Left ventricle myocardium superior (tissue), 1 donor: ENCODE measurements at regions not wholly inside any gene's neighbourhood (a gene's known extent, or its start where the extent isn't known, plus 50 kb on each side); places are given as distances from the start of the nearest gene placed in this dataset.
"Not testable (repeated sequence)": the region's sequence is repeated elsewhere in the genome, so short reads cannot be mapped to it uniquely, and the experiment has no call there.

Experiments used
- ATAC-seq: fragments of 200-7000 bp; cut with Tn5 transposase; one replicate; pipeline ENCODE4 v1.9.1; 2020; ENCODE audit warnings: mild to moderate bottlenecking, moderate library complexity
- DNase-seq: peaks from one replicate; pipeline ENCODE4 v3.0.0-alpha.2; 2020
- intact Hi-C: fragments of 100-400 bp; cut with micrococcal nuclease; formaldehyde crosslinking; loops from one replicate; pipeline ENCODE4 v1.11.0; 2022
- donor health status: DM: no; HTN: yes; CAD: no; lungs with severe emphysema.

GRCh38 chr7:92988051-92988450 lies 129.7 kb downstream of the SAMD9 start:
- DNase-seq (no peak), ATAC-seq (no peak)
- intact Hi-C loops, result no loop called here

GRCh38 chr7:92987538-92987937 lies 130.2 kb downstream of the SAMD9 start:
- ATAC-seq, result no peak
- no peak for DNase-seq
- intact Hi-C loops, result no loop called here

GRCh38 chr7:92987095-92987494 lies 130.7 kb downstream of the SAMD9 start:
- DNase-seq (no peak), ATAC-seq (no peak)
- intact Hi-C loops, result no loop called here

GRCh38 chr7:92982928-92983327 lies 134.9 kb downstream of the SAMD9 start:
- DNase-seq, result no peak
- intact Hi-C loops, result no loop called here
- no peak for ATAC-seq

GRCh38 chr7:92976931-92977330 lies 140.6 kb upstream of the CDK6 start:
- ATAC-seq (no peak), DNase-seq (no peak)
- intact Hi-C loops, result loop anchor here (5.0 kb wide), 1 partner anchor 120 kb away; no protein-coding TSS in a partner anchor

GRCh38 chr7:92973974-92974373 lies 137.6 kb upstream of the CDK6 start:
- intact Hi-C loops, result no loop called here
- DNase-seq (no peak), ATAC-seq (no peak)

GRCh38 chr7:92973293-92973731 lies 136.9 kb upstream of the CDK6 start:
- ATAC-seq (no peak), DNase-seq (no peak)
- intact Hi-C loops, result no loop called here

GRCh38 chr7:92972441-92972840 lies 136.1 kb upstream of the CDK6 start:
- intact Hi-C loops, result no loop called here
- DNase-seq (no peak), ATAC-seq (no peak)

GRCh38 chr7:92969061-92969460 lies 132.7 kb upstream of the CDK6 start:
- intact Hi-C loops, result no loop called here
- ATAC-seq, result no peak

GRCh38 chr7:92968502-92968901 lies 132.1 kb upstream of the CDK6 start:
- ATAC-seq (no peak), DNase-seq (no peak)
- intact Hi-C loops, result no loop called here

More at GRCh38 chr7:92969061-92969460, 132.7 kb upstream of the CDK6 start:
- no peak for DNase-seq

GRCh38 chr7:92967238-92967637 lies 130.9 kb upstream of the CDK6 start:
- DNase-seq (no peak), ATAC-seq (no peak)
- intact Hi-C loops, result no loop called here

GRCh38 chr7:92964141-92964540 lies 127.8 kb upstream of the CDK6 start:
- no peak for ATAC-seq

GRCh38 chr7:92963566-92963965 lies 127.2 kb upstream of the CDK6 start:
- intact Hi-C loops, result no loop called here
- no peak for ATAC-seq
- no peak for DNase-seq

More at GRCh38 chr7:92964141-92964540, 127.8 kb upstream of the CDK6 start:
- no peak for DNase-seq
- intact Hi-C loops, result no loop called here

GRCh38 chr7:92961961-92962360 lies 125.6 kb upstream of the CDK6 start:
- intact Hi-C loops, result no loop called here
- no peak for ATAC-seq
- no peak for DNase-seq

GRCh38 chr7:92956575-92956974 lies 120.2 kb upstream of the CDK6 start:
- no peak for ATAC-seq
- DNase-seq, result no peak
- intact Hi-C loops, result no loop called here

- ATAC-seq, result no peak
Measured at GRCh38 chr7:92955081-92955480, 118.7 kb upstream of the CDK6 start.

GRCh38 chr7:92953657-92954056 lies 117.3 kb upstream of the CDK6 start:
- ATAC-seq (no peak), DNase-seq (no peak)
- intact Hi-C loops, result no loop called here

More at GRCh38 chr7:92955081-92955480, 118.7 kb upstream of the CDK6 start:
- DNase-seq, result no peak
- intact Hi-C loops, result no loop called here

- DNase-seq (no peak), ATAC-seq (no peak)
- intact Hi-C loops, result no loop called here
Measured at GRCh38 chr7:92949748-92950147, 113.4 kb upstream of the CDK6 start.

GRCh38 chr7:92945840-92946239 lies 109.5 kb upstream of the CDK6 start:
- DNase-seq, result no peak
- no peak for ATAC-seq
- intact Hi-C loops, result no loop called here

GRCh38 chr7:92944633-92945032 lies 108.3 kb upstream of the CDK6 start:
- DNase-seq (no peak), ATAC-seq (peak; percentile 53)
- intact Hi-C loops, result no loop called here

- intact Hi-C loops, ATAC-seq, DNase-seq: not testable (repeated sequence)
Measured at GRCh38 chr7:92942706-92943105, 106.3 kb upstream of the CDK6 start.
